ENCODE measurements at regions not wholly inside any gene's neighbourhood (a gene's known extent, or its start where the extent isn't known, plus 50 kb on each side); places are given as distances from the start of the nearest gene placed in this dataset.
"Not testable (repeated sequence)": the region's sequence is repeated elsewhere in the genome, so short reads cannot be mapped to it uniquely, and the experiment has no call there.

GRCh38 chr6:2361195-2361594 is 115.8 kb upstream of the GMDS start:
- DNase-seq, result no peak

GRCh38 chr6:2360716-2361115 is 115.3 kb upstream of the GMDS start:
- no peak for DNase-seq

GRCh38 chr6:2360126-2360525 is 114.7 kb upstream of the GMDS start:
- no peak for DNase-seq

- DNase-seq, result no peak
These were observed 109.7 kb upstream of the GMDS start for GRCh38 chr6:2355150-2355549.

GRCh38 chr6:2354138-2354491 is 108.7 kb upstream of the GMDS start:
- no peak for DNase-seq

- peak; percentile 84 for DNase-seq
These were observed 108.2 kb upstream of the GMDS start for GRCh38 chr6:2353412-2354137.

GRCh38 chr6:2351807-2352431 is 106.5 kb upstream of the GMDS start:
- no peak for DNase-seq

GRCh38 chr6:2351090-2351489 is 105.7 kb upstream of the GMDS start:
- no peak for DNase-seq

- DNase-seq, result no peak
These were observed 100.7 kb upstream of the GMDS start for GRCh38 chr6:2346078-2346477.

- no peak for DNase-seq
These were observed 99.0 kb upstream of the GMDS start for GRCh38 chr6:2344319-2344905.

GRCh38 chr6:2327591-2327990 is 82.2 kb upstream of the GMDS start:
- DNase-seq, result no peak

GRCh38 chr6:2324166-2324953 is 79.0 kb upstream of the GMDS start:
- no peak for DNase-seq

- DNase-seq, result not testable (repeated sequence)
These were observed 72.1 kb upstream of the GMDS start for GRCh38 chr6:2317498-2317897.

- no peak for DNase-seq
These were observed 69.2 kb upstream of the GMDS start for GRCh38 chr6:2314641-2315040.

- no peak for DNase-seq
These were observed 64.6 kb upstream of the GMDS start for GRCh38 chr6:2310042-2310441.

GRCh38 chr6:2309122-2309521 is 63.7 kb upstream of the GMDS start:
- no peak for DNase-seq

GRCh38 chr6:2307799-2308198 is 62.4 kb upstream of the GMDS start:
- DNase-seq, result no peak

GRCh38 chr6:2305951-2306350 is 60.5 kb upstream of the GMDS start:
- DNase-seq, result no peak

GRCh38 chr6:2302482-2302881 is 57.1 kb upstream of the GMDS start:
- DNase-seq, result not testable (repeated sequence)

GRCh38 chr6:2296781-2297180 is 51.4 kb upstream of the GMDS start:
- DNase-seq, result no peak
